IMR-90 (cell line): ENCODE measurements at regions not wholly inside any gene's neighbourhood (a gene's known extent, or its start where the extent isn't known, plus 50 kb on each side); places are given as distances from the start of the nearest gene placed in this dataset.

ENCODE experiments used
- ATAC-seq: fragments of 200-7000 bp; cut with Tn5 transposase; 2 replicates; pipeline ENCODE4 v1.9.1; 2020; ENCODE audit warnings: low read depth, mild to moderate bottlenecking, moderate library complexity
- BruUV-seq: library from RNA; stranded (reverse); fragments of 400-500 nt; replicated peaks from 2 replicates; lab custom pipeline; 2021; lab: Mats Ljungman, UMichigan
- CTCF ChIA-PET: fragments of 300-600 bp; formaldehyde crosslinking; extraction: SDS; loops from one replicate; lab custom pipeline; 2021; ENCODE audit warnings: antibody characterized with exemption; lab: Yijun Ruan, JAX
- POLR2A ChIA-PET: fragments of 300-600 bp; sonication (Branson Sonifier 250); formaldehyde crosslinking; loops from one replicate; lab custom pipeline; 2022; ENCODE audit warnings: antibody characterized with exemption; ENCODE audit not compliant: unreplicated experiment; lab: Charles Lee
- DNase-seq: peaks from one replicate; pipeline ENCODE4 v3.0.0; 2013
- H2AFZ ChIP-seq: replicated peaks from 2 replicates; pipeline ENCODE3; 2013; ENCODE audit warnings: low read length, mild to moderate bottlenecking; ENCODE audit not compliant: poor library complexity
- H2AK5ac ChIP-seq: 2 replicates; pipeline ENCODE4 v1.6.1; 2013; ENCODE audit warnings: low read depth, low read length, inconsistent platforms
- H2AK9ac ChIP-seq: replicated peaks from 2 replicates; pipeline ENCODE3; 2013; ENCODE audit warnings: mild to moderate bottlenecking, low read depth, low read length, moderate library complexity; ENCODE audit not compliant: poor library complexity
- H2BK120ac ChIP-seq: 2 replicates; pipeline ENCODE4 v1.6.1; 2013; ENCODE audit warnings: low read depth, low read length, inconsistent platforms
- H2BK15ac ChIP-seq: 3 replicates; pipeline ENCODE4 v1.6.1; 2013; ENCODE audit warnings: low read depth, low read length, inconsistent platforms
- H2BK20ac ChIP-seq: 2 replicates; pipeline ENCODE4 v1.6.1; 2013; ENCODE audit warnings: low read depth, mild to moderate bottlenecking, inconsistent platforms, low read length, moderate library complexity
- H2BK5ac ChIP-seq: 2 replicates; pipeline ENCODE4 v1.6.1; 2013; ENCODE audit warnings: mild to moderate bottlenecking, low read depth, low read length, inconsistent platforms; ENCODE audit not compliant: poor library complexity, severe bottlenecking
- H3K14ac ChIP-seq: replicated peaks from 2 replicates; pipeline ENCODE4 v1.6.1; 2013; ENCODE audit warnings: low read depth, low read length, inconsistent platforms
- H3K18ac ChIP-seq: 2 replicates; pipeline ENCODE4 v1.6.1; 2013; ENCODE audit warnings: low read depth, low read length, control low read depth
- H3K23ac ChIP-seq: 2 replicates; pipeline ENCODE4 v1.6.1; 2013; ENCODE audit warnings: low read depth, low read length, inconsistent platforms
- H3K27ac ChIP-seq: 2 replicates; pipeline ENCODE4 v1.5.1; 2013; ENCODE audit warnings: mild to moderate bottlenecking, control low read depth, low read length; ENCODE audit not compliant: insufficient read depth
- H3K27me3 ChIP-seq: 2 replicates; pipeline ENCODE4 v1.6.1; 2013; ENCODE audit warnings: low read length; ENCODE audit not compliant: control insufficient read depth, insufficient read depth
- H3K36me3 ChIP-seq: 2 replicates; pipeline ENCODE4 v1.6.1; 2013; ENCODE audit warnings: low read length, mixed read lengths; ENCODE audit not compliant: control insufficient read depth, insufficient read depth
- H3K4ac ChIP-seq: 2 replicates; pipeline ENCODE4 v1.6.1; 2013; ENCODE audit warnings: low read depth, low read length, inconsistent platforms
- H3K4me1 ChIP-seq: 2 replicates; pipeline ENCODE4 v1.6.1; 2013; ENCODE audit warnings: low read length, mixed read lengths; ENCODE audit not compliant: control insufficient read depth, insufficient read depth
- H3K4me2 ChIP-seq: 2 replicates; pipeline ENCODE4 v1.6.1; 2013; ENCODE audit warnings: low read depth, mild to moderate bottlenecking, control low read depth, low read length, moderate library complexity
- H3K4me3 ChIP-seq: 2 replicates; pipeline ENCODE4 v1.5.1; 2013; ENCODE audit warnings: low read depth, mild to moderate bottlenecking, control low read depth, low read length, moderate library complexity; ENCODE audit not compliant: insufficient read depth
- H3K56ac ChIP-seq: 2 replicates; pipeline ENCODE4 v1.6.1; 2013; ENCODE audit warnings: low read length, inconsistent platforms; ENCODE audit not compliant: insufficient read depth; ENCODE audit errors: extremely low read depth
- H3K79me1 ChIP-seq, 2 experiments: 2 replicates each; pipeline ENCODE4 v1.6.1; 2013; ENCODE audit warnings: low read length in 2 of 2, inconsistent platforms in 1 of 2, low read depth in 1 of 2
- H3K9ac ChIP-seq: 2 replicates; pipeline ENCODE4 v1.6.1; 2013; ENCODE audit warnings: low read depth, low read length, control low read depth
- H3K9me1 ChIP-seq: 2 replicates; pipeline ENCODE4 v1.6.1; 2013; ENCODE audit warnings: low read length, inconsistent platforms; ENCODE audit not compliant: insufficient read depth
- H3K9me3 ChIP-seq: 2 replicates; pipeline ENCODE4 v1.6.1; 2013; ENCODE audit warnings: low read length; ENCODE audit not compliant: control insufficient read depth, insufficient read depth
- H4K20me1 ChIP-seq: 2 replicates; pipeline ENCODE4 v1.6.1; 2013; ENCODE audit warnings: low read length, inconsistent platforms; ENCODE audit not compliant: insufficient read depth
- H4K5ac ChIP-seq: 2 replicates; pipeline ENCODE4 v1.6.1; 2013; ENCODE audit warnings: mild to moderate bottlenecking, low read depth, low read length, control low read depth
- H4K8ac ChIP-seq, 2 experiments: 2 replicates each; pipeline ENCODE4 v1.6.1; 2013; ENCODE audit warnings: low read depth in 2 of 2, low read length in 2 of 2, control low read depth in 1 of 2, inconsistent platforms in 1 of 2
- H4K91ac ChIP-seq: 2 replicates; pipeline ENCODE4 v1.6.1; 2013; ENCODE audit warnings: low read depth, low read length, inconsistent platforms; ENCODE audit not compliant: insufficient read depth
- CEBPB ChIP-seq: IDR thresholded peaks from 2 replicates; pipeline ENCODE4 v1.6.1; 2012; ENCODE audit warnings: low read depth, low read length, improper control_type of control experiment
- CHD1 ChIP-seq: IDR thresholded peaks from 2 replicates; pipeline ENCODE4 v1.6.1; 2012; ENCODE audit warnings: low read depth, low read length, improper control_type of control experiment
- CTCF ChIP-seq: conservative IDR thresholded peaks from 2 replicates; pipeline ENCODE4 v1.5.1; 2012; ENCODE audit warnings: mild to moderate bottlenecking, low read depth, low read length, improper control_type of control experiment
- FOS ChIP-seq: fragments of 150-350 bp; IDR thresholded peaks from 2 replicates; pipeline ENCODE4 v1.6.1; 2016; ENCODE audit warnings: low read depth, low read length
- MAFK ChIP-seq: IDR thresholded peaks from 2 replicates; pipeline ENCODE4 v1.6.1; 2012; ENCODE audit warnings: low read depth, low read length, improper control_type of control experiment
- MAZ ChIP-seq: IDR thresholded peaks from 2 replicates; pipeline ENCODE4 v1.6.1; 2012; ENCODE audit warnings: low read depth, mild to moderate bottlenecking, low read length, improper control_type of control experiment, moderate library complexity, borderline replicate concordance
- MXI1 ChIP-seq: IDR thresholded peaks from 2 replicates; pipeline ENCODE4 v1.6.1; 2012; ENCODE audit warnings: low read depth, mild to moderate bottlenecking, low read length, moderate library complexity, borderline replicate concordance
- NFE2L2 ChIP-seq: fragments of 150-350 bp; IDR thresholded peaks from 2 replicates; pipeline ENCODE4 v1.6.1; 2016; ENCODE audit warnings: low read depth, mild to moderate bottlenecking, low read length
- POLR2A ChIP-seq: IDR thresholded peaks from 2 replicates; pipeline ENCODE4 v1.6.1; 2012; ENCODE audit warnings: mild to moderate bottlenecking, low read depth, low read length
- RAD21 ChIP-seq: IDR thresholded peaks from 2 replicates; pipeline ENCODE4 v1.6.1; 2012; ENCODE audit warnings: low read length, improper control_type of control experiment
- RCOR1 ChIP-seq: IDR thresholded peaks from 2 replicates; pipeline ENCODE4 v1.6.1; 2012; ENCODE audit warnings: mild to moderate bottlenecking, low read length, improper control_type of control experiment; ENCODE audit not compliant: insufficient replicate concordance
- RFX5 ChIP-seq: IDR thresholded peaks from 2 replicates; pipeline ENCODE4 v1.8.0; 2012; ENCODE audit warnings: low read depth, mild to moderate bottlenecking, low read length, moderate library complexity
- SMC3 ChIP-seq: fragments of 150-350 bp; IDR thresholded peaks from 2 replicates; pipeline ENCODE4 v1.6.1; 2016; ENCODE audit warnings: low read depth, mild to moderate bottlenecking, antibody characterized with exemption, low read length, moderate library complexity
- USF2 ChIP-seq: fragments of 150-350 bp; IDR thresholded peaks from 2 replicates; pipeline ENCODE4 v1.6.1; 2017; ENCODE audit warnings: mild to moderate bottlenecking, antibody characterized with exemption, low read length, low read depth
- WGBS, 2 experiments: methylation state at CpG; one replicate each; pipeline versions ENCODE4 v1.1.5 to v1.1.7; 2013; ENCODE audit warnings: missing lambda C conversion rate in 2 of 2; ENCODE audit not compliant: insufficient read length in 1 of 2; ENCODE audit errors: extremely low coverage in 2 of 2; 5-methylcytosine and 5-hydroxymethylcytosine counted together
- dilution Hi-C: fragments of 300-500 bp; cut with HindIII; formaldehyde crosslinking; loops from one replicate; pipeline ENCODE4 v1.14.3; 2018; ENCODE audit warnings: low sequenced_read_pairs; ENCODE audit not compliant: unreplicated experiment
- in situ Hi-C: fragments of 300-500 bp; cut with MboI; formaldehyde crosslinking; loops from 3 replicates; pipeline ENCODE4 v1.14.3; 2019; ENCODE audit warnings: low sequenced_read_pairs, inconsistent platforms, mixed read lengths
- intact Hi-C: fragments of 100-400 bp; cut with micrococcal nuclease; formaldehyde crosslinking; loops from 2 replicates; pipeline ENCODE4 v1.10.0; 2022

- Histone ChIP-seq H3K36me3 (no peaks in the 10 kb centered on the region), H4K20me1 (no peaks in the 10 kb centered on the region), H3K18ac (no peak overlapping the region), H3K56ac (no peak overlapping the region), H3K27ac (no peak overlapping the region), H3K4me3 (no peak overlapping the region), H3K9me3 (no peaks in the 10 kb centered on the region), H2AFZ (no peak overlapping the region), H2BK15ac (no peak overlapping the region), H4K5ac (no peak overlapping the region), H4K91ac (no peak overlapping the region), H3K27me3 (no peaks in the 10 kb centered on the region), H3K9me1 (no peaks in the 10 kb centered on the region), H3K23ac (no peak overlapping the region), H3K4ac (no peak overlapping the region), H2BK5ac (no peak overlapping the region), H2AK5ac (no peak overlapping the region), H3K4me1 (no peaks in the 10 kb centered on the region), H3K79me1 (no peaks in the 10 kb centered on the region), H3K14ac (no peak overlapping the region), H3K9ac (no peak overlapping the region), H4K8ac (no peak overlapping the region), H3K4me2 (no peak overlapping the region), H2BK120ac (no peak overlapping the region), H2BK20ac (no peak overlapping the region), H2AK9ac (no peak overlapping the region)
- dilution Hi-C loops (no loop called here), in situ Hi-C loops (no loop called here), intact Hi-C loops (no loop called here)
- BruUV-seq, result no TSS peak
- TF ChIP-seq MAZ (no peak), NFE2L2 (no peak), SMC3 (no peak), RAD21 (no peak), USF2 (no peak), CTCF (no peak), CHD1 (no peak), MXI1 (no peak), POLR2A (no peak), FOS (no peak), MAFK (no peak), RCOR1 (no peak), CEBPB (no peak), RFX5 (no peak)
- CTCF ChIA-PET, result no interaction called here
- POLR2A ChIA-PET, result no interaction called here
- ATAC-seq (no peak), DNase-seq (no peak)
- WGBS, 2 experiments, result no CpG with 5 or more reads among the region's 1 CpG
These were observed 263.8 kb downstream of the DHX35 start for GRCh38 chr20:39225978-39226377.
